ENCODE measurements at regions not wholly inside any gene's neighbourhood (a gene's known extent, or its start where the extent isn't known, plus 50 kb on each side); places are given as distances from the start of the nearest gene placed in this dataset.

- no peak for TF ChIP-seq CTCF (IDR thresholded peaks at IDR 0.05)
- no peak for TF ChIP-seq POLR2AphosphoS5 (IDR thresholded peaks at IDR 0.05; ENCODE audit: low read depth, low read length)
- TF ChIP-seq, protein P1, sequence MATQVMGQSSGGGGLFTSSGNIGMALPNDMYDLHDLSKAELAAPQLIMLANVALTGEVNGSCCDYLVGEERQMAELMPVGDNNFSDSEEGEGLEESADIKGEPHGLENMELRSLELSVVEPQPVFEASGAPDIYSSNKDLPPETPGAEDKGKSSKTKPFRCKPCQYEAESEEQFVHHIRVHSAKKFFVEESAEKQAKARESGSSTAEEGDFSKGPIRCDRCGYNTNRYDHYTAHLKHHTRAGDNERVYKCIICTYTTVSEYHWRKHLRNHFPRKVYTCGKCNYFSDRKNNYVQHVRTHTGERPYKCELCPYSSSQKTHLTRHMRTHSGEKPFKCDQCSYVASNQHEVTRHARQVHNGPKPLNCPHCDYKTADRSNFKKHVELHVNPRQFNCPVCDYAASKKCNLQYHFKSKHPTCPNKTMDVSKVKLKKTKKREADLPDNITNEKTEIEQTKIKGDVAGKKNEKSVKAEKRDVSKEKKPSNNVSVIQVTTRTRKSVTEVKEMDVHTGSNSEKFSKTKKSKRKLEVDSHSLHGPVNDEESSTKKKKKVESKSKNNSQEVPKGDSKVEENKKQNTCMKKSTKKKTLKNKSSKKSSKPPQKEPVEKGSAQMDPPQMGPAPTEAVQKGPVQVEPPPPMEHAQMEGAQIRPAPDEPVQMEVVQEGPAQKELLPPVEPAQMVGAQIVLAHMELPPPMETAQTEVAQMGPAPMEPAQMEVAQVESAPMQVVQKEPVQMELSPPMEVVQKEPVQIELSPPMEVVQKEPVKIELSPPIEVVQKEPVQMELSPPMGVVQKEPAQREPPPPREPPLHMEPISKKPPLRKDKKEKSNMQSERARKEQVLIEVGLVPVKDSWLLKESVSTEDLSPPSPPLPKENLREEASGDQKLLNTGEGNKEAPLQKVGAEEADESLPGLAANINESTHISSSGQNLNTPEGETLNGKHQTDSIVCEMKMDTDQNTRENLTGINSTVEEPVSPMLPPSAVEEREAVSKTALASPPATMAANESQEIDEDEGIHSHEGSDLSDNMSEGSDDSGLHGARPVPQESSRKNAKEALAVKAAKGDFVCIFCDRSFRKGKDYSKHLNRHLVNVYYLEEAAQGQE (IDR thresholded peaks at IDR 0.05; ENCODE audit: insufficient read depth in 1 of 2, low read depth in 2 of 2, low read length in 1 of 2): no peak
Observed at GRCh38 chr16:54226296-54227010, 60.1 kb downstream of the IRX3 start.
